ENCODE measurements at regions not wholly inside any gene's neighbourhood (a gene's known extent, or its start where the extent isn't known, plus 50 kb on each side); places are given as distances from the start of the nearest gene placed in this dataset.

- Histone ChIP-seq H3K9me3 (ENCODE audit: control insufficient read depth, insufficient read depth, low read length) (no peaks in the 10 kb centered on the region), H3K27ac (ENCODE audit: low read depth, low read length) (peak overlapping the region; percentile 86), H3K27me3 (ENCODE audit: control insufficient read depth, insufficient read depth, low read length) (no peaks in the 10 kb centered on the region), H3K4me3 (ENCODE audit: low read depth, low read length) (peak overlapping the region; percentile 36)
- POLR2A ChIA-PET = interaction anchor here (0.6 to 2.1 kb wide), 6 partner anchors 12 to 109 kb away, joined by 3 to 20 read pairs (median 5); partner anchors contain the start of gene ARF6
- CTCF ChIA-PET = interaction anchor here (0.7 to 1.5 kb wide), 8 partner anchors 25 to 889 kb away, joined by 3 to 7 read pairs (median 3); no protein-coding TSS in a partner anchor
- DNase-seq (ENCODE audit: low read depth, low spot score) = no peak
- TF ChIP-seq, protein P1, sequence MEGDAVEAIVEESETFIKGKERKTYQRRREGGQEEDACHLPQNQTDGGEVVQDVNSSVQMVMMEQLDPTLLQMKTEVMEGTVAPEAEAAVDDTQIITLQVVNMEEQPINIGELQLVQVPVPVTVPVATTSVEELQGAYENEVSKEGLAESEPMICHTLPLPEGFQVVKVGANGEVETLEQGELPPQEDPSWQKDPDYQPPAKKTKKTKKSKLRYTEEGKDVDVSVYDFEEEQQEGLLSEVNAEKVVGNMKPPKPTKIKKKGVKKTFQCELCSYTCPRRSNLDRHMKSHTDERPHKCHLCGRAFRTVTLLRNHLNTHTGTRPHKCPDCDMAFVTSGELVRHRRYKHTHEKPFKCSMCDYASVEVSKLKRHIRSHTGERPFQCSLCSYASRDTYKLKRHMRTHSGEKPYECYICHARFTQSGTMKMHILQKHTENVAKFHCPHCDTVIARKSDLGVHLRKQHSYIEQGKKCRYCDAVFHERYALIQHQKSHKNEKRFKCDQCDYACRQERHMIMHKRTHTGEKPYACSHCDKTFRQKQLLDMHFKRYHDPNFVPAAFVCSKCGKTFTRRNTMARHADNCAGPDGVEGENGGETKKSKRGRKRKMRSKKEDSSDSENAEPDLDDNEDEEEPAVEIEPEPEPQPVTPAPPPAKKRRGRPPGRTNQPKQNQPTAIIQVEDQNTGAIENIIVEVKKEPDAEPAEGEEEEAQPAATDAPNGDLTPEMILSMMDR (IDR thresholded peaks at IDR 0.05; ENCODE audit: low read depth, low read length) = no peak
These were observed 78.6 kb downstream of the ARF6 start for GRCh38 chr14:49971156-49972130.

DNA sequence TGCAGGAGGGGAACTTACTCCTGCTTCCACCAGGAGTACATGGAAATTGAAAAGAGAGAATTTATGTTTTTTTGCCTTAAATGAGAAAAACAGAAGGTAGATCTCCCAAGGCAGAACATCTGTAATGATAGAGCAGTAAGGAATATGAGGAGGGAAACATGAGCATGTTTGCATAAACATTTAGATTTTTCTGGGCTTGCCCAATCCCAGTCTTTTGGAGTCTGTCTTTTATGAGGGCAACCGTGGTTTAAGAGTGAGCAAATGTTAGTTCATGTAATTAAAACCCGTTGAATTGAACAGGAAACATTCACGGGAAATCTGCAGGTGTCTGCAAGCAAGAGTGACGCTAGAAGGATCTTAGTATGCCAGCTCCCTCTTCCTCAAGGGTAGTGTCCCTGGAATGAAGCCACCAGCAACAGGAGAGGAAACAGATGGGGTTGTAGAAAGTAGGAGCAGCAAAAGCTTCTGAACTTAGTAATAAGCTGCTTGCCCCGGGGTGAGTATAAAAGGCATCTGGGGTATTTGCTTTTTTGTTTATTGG lies 79.3 kb downstream of the ARF6 start:
- ChIA-PET POLR2A (interaction anchor here (0.7 to 2.1 kb wide), 8 partner anchors 14 to 110 kb away, joined by 3 to 20 read pairs (median 3); partner anchors contain the start of gene ARF6), CTCF (interaction anchor here (0.6 to 1.5 kb wide), 6 partner anchors 11 to 136 kb away, joined by 3 to 7 read pairs (median 3); no protein-coding TSS in a partner anchor)
- peak overlapping the region; percentile 50 for H3K4me3 ChIP-seq (ENCODE audit: low read depth, low read length)
- H3K27me3 ChIP-seq (ENCODE audit: control insufficient read depth, insufficient read depth, low read length) = no peaks in the 10 kb centered on the region
- H3K27ac ChIP-seq (ENCODE audit: low read depth, low read length) = peak overlapping the region; percentile 88
- TF ChIP-seq, protein P1 (IDR thresholded peaks at IDR 0.05; ENCODE audit: low read depth, low read length) = no peak
- no peaks in the 10 kb centered on the region for H3K9me3 ChIP-seq (ENCODE audit: control insufficient read depth, insufficient read depth, low read length)
- no peak for DNase-seq (ENCODE audit: low read depth, low spot score)

DNA sequence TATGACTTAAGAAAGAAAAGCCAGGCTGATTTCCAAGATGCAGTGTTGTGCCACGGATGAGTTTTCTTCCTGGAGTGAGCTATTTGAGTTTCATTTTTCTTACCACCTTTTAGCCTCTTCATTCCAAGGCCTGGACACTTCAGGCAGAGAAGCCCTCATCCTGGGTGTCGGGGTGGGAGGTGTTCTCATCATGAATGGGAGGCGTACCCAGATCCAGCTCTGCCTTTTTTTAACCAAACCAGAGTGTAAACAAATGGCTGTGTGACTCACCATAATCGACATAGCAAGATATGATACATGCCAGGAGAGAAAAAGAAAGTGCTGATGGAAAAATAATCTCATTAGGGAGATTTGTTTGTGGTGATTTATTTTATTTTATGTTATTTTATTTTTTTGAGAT lies 79.9 kb downstream of the ARF6 start:
- DNase-seq (ENCODE audit: low read depth, low spot score) = peak; percentile 60
- no peaks in the 10 kb centered on the region for H3K27me3 ChIP-seq (ENCODE audit: control insufficient read depth, insufficient read depth, low read length)
- CTCF ChIA-PET = interaction anchor here (0.6 to 1.2 kb wide), 3 partner anchors 10 to 111 kb away, joined by 3 to 7 read pairs (median 3); no protein-coding TSS in a partner anchor
- TF ChIP-seq, protein P1 (IDR thresholded peaks at IDR 0.05; ENCODE audit: low read depth, low read length) = no peak
- POLR2A ChIA-PET = interaction anchor here (0.7 to 2.1 kb wide), 6 partner anchors 14 to 110 kb away, joined by 3 to 20 read pairs (median 4); partner anchors contain the start of gene ARF6
- H3K4me3 ChIP-seq (ENCODE audit: low read depth, low read length) = peak overlapping the region; percentile 50
- H3K27ac ChIP-seq (ENCODE audit: low read depth, low read length) = peak overlapping the region; percentile 88
- no peaks in the 10 kb centered on the region for H3K9me3 ChIP-seq (ENCODE audit: control insufficient read depth, insufficient read depth, low read length)

GRCh38 chr14:49975276-49975675 lies 82.4 kb downstream of the ARF6 start:
- CTCF ChIA-PET = interaction anchor here (1.7 kb wide), 1 partner anchor 113 kb away, joined by 7 read pairs; no protein-coding TSS in a partner anchor
- Histone ChIP-seq H3K27me3 (ENCODE audit: control insufficient read depth, insufficient read depth, low read length) (no peaks in the 10 kb centered on the region), H3K27ac (ENCODE audit: low read depth, low read length) (peak overlapping the region; percentile 57), H3K9me3 (ENCODE audit: control insufficient read depth, insufficient read depth, low read length) (no peaks in the 10 kb centered on the region), H3K4me3 (ENCODE audit: low read depth, low read length) (no peak overlapping the region)
- POLR2A ChIA-PET = interaction anchor here (0.8 to 1.0 kb wide), 2 partner anchors 9 to 122 kb away, joined by 3 to 6 read pairs; no protein-coding TSS in a partner anchor
- DNase-seq (ENCODE audit: low read depth, low spot score) = peak; percentile 65
- TF ChIP-seq, protein P1 (IDR thresholded peaks at IDR 0.05; ENCODE audit: low read depth, low read length) = no peak

All from AG04450 (cell line).